ENCODE measurements at regions not wholly inside any gene's neighbourhood (a gene's known extent, or its start where the extent isn't known, plus 50 kb on each side); places are given as distances from the start of the nearest gene placed in this dataset.

- no peaks in the 10 kb centered on the region for H3K9me3 ChIP-seq (ENCODE audit: severe bottlenecking)
- ATAC-seq (ENCODE audit: low read depth) = no peak
- H3K27me3 ChIP-seq (ENCODE audit: insufficient read depth, poor library complexity, severe bottlenecking) = peaks cover 5% of the 10 kb centered on the region
- no peak for DNase-seq (ENCODE audit: low spot score)
- no peak for TF ChIP-seq CTCF (IDR thresholded peaks at IDR 0.05; ENCODE audit: poor library complexity, severe bottlenecking)
- no peak overlapping the region for H3K4me3 ChIP-seq (ENCODE audit: severe bottlenecking)
- H3K36me3 ChIP-seq (ENCODE audit: low read depth) = no peaks in the 10 kb centered on the region
- H3K4me1 ChIP-seq (ENCODE audit: insufficient read depth, poor library complexity, severe bottlenecking) = no peaks in the 10 kb centered on the region
- H3K27ac ChIP-seq (ENCODE audit: poor library complexity, severe bottlenecking) = no peak overlapping the region
Measured at GRCh38 chr14:83734431-83734830, 1795.5 kb upstream of the FLRT2 start.

- Histone ChIP-seq H3K4me1 (ENCODE audit: insufficient read depth, poor library complexity, severe bottlenecking) (no peaks in the 10 kb centered on the region), H3K36me3 (ENCODE audit: low read depth) (no peaks in the 10 kb centered on the region), H3K4me3 (ENCODE audit: severe bottlenecking) (no peak overlapping the region), H3K9me3 (ENCODE audit: severe bottlenecking) (no peaks in the 10 kb centered on the region), H3K27me3 (ENCODE audit: insufficient read depth, poor library complexity, severe bottlenecking) (peaks cover 5% of the 10 kb centered on the region), H3K27ac (ENCODE audit: poor library complexity, severe bottlenecking) (no peak overlapping the region)
- no peak for TF ChIP-seq CTCF (IDR thresholded peaks at IDR 0.05; ENCODE audit: poor library complexity, severe bottlenecking)
- DNase-seq (ENCODE audit: low spot score) = no peak
- no peak for ATAC-seq (ENCODE audit: low read depth)
Measured at GRCh38 chr14:83741269-83741668, 1788.7 kb upstream of the FLRT2 start.

GRCh38 chr14:83744224-83744623 is 1785.7 kb upstream of the FLRT2 start:
- ATAC-seq (ENCODE audit: low read depth) (no peak), DNase-seq (ENCODE audit: low spot score) (no peak)
- no peak overlapping the region for H3K4me3 ChIP-seq (ENCODE audit: severe bottlenecking)
- no peaks in the 10 kb centered on the region for H3K36me3 ChIP-seq (ENCODE audit: low read depth)
- H3K27me3 ChIP-seq (ENCODE audit: insufficient read depth, poor library complexity, severe bottlenecking) = no peaks in the 10 kb centered on the region
- H3K27ac ChIP-seq (ENCODE audit: poor library complexity, severe bottlenecking) = no peak overlapping the region
- TF ChIP-seq CTCF (IDR thresholded peaks at IDR 0.05; ENCODE audit: poor library complexity, severe bottlenecking) = no peak
- H3K9me3 ChIP-seq (ENCODE audit: severe bottlenecking) = no peaks in the 10 kb centered on the region
- H3K4me1 ChIP-seq (ENCODE audit: insufficient read depth, poor library complexity, severe bottlenecking) = no peaks in the 10 kb centered on the region

- Histone ChIP-seq H3K27me3 (ENCODE audit: insufficient read depth, poor library complexity, severe bottlenecking) (no peaks in the 10 kb centered on the region), H3K27ac (ENCODE audit: poor library complexity, severe bottlenecking) (no peak overlapping the region), H3K4me1 (ENCODE audit: insufficient read depth, poor library complexity, severe bottlenecking) (no peaks in the 10 kb centered on the region), H3K4me3 (ENCODE audit: severe bottlenecking) (no peak overlapping the region), H3K9me3 (ENCODE audit: severe bottlenecking) (no peaks in the 10 kb centered on the region), H3K36me3 (ENCODE audit: low read depth) (no peaks in the 10 kb centered on the region)
- TF ChIP-seq CTCF (IDR thresholded peaks at IDR 0.05; ENCODE audit: poor library complexity, severe bottlenecking) = no peak
- no peak for DNase-seq (ENCODE audit: low spot score)
- ATAC-seq (ENCODE audit: low read depth) = no peak
Measured at GRCh38 chr14:83744891-83745290, 1785.1 kb upstream of the FLRT2 start.

- Histone ChIP-seq H3K9me3 (ENCODE audit: severe bottlenecking) (no peaks in the 10 kb centered on the region), H3K4me1 (ENCODE audit: insufficient read depth, poor library complexity, severe bottlenecking) (no peaks in the 10 kb centered on the region), H3K4me3 (ENCODE audit: severe bottlenecking) (no peak overlapping the region), H3K27me3 (ENCODE audit: insufficient read depth, poor library complexity, severe bottlenecking) (no peaks in the 10 kb centered on the region), H3K36me3 (ENCODE audit: low read depth) (no peaks in the 10 kb centered on the region), H3K27ac (ENCODE audit: poor library complexity, severe bottlenecking) (no peak overlapping the region)
- no peak for DNase-seq (ENCODE audit: low spot score)
- no peak for ATAC-seq (ENCODE audit: low read depth)
- no peak for TF ChIP-seq CTCF (IDR thresholded peaks at IDR 0.05; ENCODE audit: poor library complexity, severe bottlenecking)
Measured at GRCh38 chr14:83746336-83746735, 1783.6 kb upstream of the FLRT2 start.

All from RWPE2 (cell line).